Cardiac muscle cell (in vitro differentiated cells and primary cell): ENCODE measurements at regions not wholly inside any gene's neighbourhood (a gene's known extent, or its start where the extent isn't known, plus 50 kb on each side); places are given as distances from the start of the nearest gene placed in this dataset.

Experiments used
- DNase-seq, 2 donors: peaks; one replicate each; pipeline versions ENCODE4 v3.0.0 to v3.0.0-alpha.2; 2010 to 2017; ENCODE audit warnings: low read depth in 1 of 2, low spot score in 1 of 2
- H3K27ac ChIP-seq: fragments of 200-600 bp; sonication (generic); 2 replicates; pipeline ENCODE4 v1.5.1; 2016
- H3K27me3 ChIP-seq: fragments of 200-600 bp; sonication (generic); 2 replicates; pipeline ENCODE4 v1.6.0; 2016; ENCODE audit warnings: control low read depth
- H3K36me3 ChIP-seq: fragments of 200-600 bp; sonication (generic); 2 replicates; pipeline ENCODE4 v1.5.1; 2016; ENCODE audit warnings: control low read depth
- H3K4me1 ChIP-seq: fragments of 200-600 bp; sonication (generic); 2 replicates; pipeline ENCODE4 v1.8.1; 2017; ENCODE audit warnings: low read depth, mild to moderate bottlenecking, mixed run types
- H3K4me3 ChIP-seq: fragments of 200-600 bp; sonication (generic); 2 replicates; pipeline ENCODE4 v1.5.1; 2016; ENCODE audit warnings: mild to moderate bottlenecking
- H3K9me3 ChIP-seq: fragments of 200-600 bp; sonication (generic); 2 replicates; pipeline ENCODE4 v1.5.1; 2017; ENCODE audit warnings: low read depth, mild to moderate bottlenecking, control low read depth
- CTCF ChIP-seq: IDR thresholded peaks from 2 replicates; pipeline ENCODE4 v1.5.1; 2012; ENCODE audit warnings: low read depth, mild to moderate bottlenecking, low read length

- no peak for DNase-seq
- peaks cover 8% of the 10 kb centered on the region for H3K4me1 ChIP-seq
- no peaks in the 10 kb centered on the region for H3K27me3 ChIP-seq
- H3K9me3 ChIP-seq, result no peaks in the 10 kb centered on the region
- no peak for TF ChIP-seq CTCF
- no peak overlapping the region for H3K4me3 ChIP-seq
- H3K36me3 ChIP-seq, result no peaks in the 10 kb centered on the region
- H3K27ac ChIP-seq, result no peak overlapping the region
Measured at GRCh38 chr11:122037911-122038310, 78.1 kb downstream of the BLID start.

GRCh38 chr11:122036493-122036892 lies 79.5 kb downstream of the BLID start:
- no peak for TF ChIP-seq CTCF
- H3K4me3 ChIP-seq, result no peak overlapping the region
- H3K27ac ChIP-seq, result no peak overlapping the region
- H3K36me3 ChIP-seq, result no peaks in the 10 kb centered on the region
- no peaks in the 10 kb centered on the region for H3K27me3 ChIP-seq
- H3K9me3 ChIP-seq, result no peaks in the 10 kb centered on the region
- DNase-seq, result no peak
- H3K4me1 ChIP-seq, result peaks cover 8% of the 10 kb centered on the region

GRCh38 chr11:122036018-122036417 lies 80.0 kb downstream of the BLID start:
- no peak overlapping the region for H3K27ac ChIP-seq
- H3K9me3 ChIP-seq, result no peaks in the 10 kb centered on the region
- no peak for TF ChIP-seq CTCF
- peaks cover 8% of the 10 kb centered on the region for H3K4me1 ChIP-seq
- no peaks in the 10 kb centered on the region for H3K27me3 ChIP-seq
- H3K36me3 ChIP-seq, result no peaks in the 10 kb centered on the region
- DNase-seq, result peak in 1 of 2 donors; percentile 85
- no peak overlapping the region for H3K4me3 ChIP-seq

GRCh38 chr11:122033631-122034030 lies 82.4 kb downstream of the BLID start:
- Histone ChIP-seq H3K9me3 (no peaks in the 10 kb centered on the region), H3K27ac (no peak overlapping the region), H3K36me3 (no peaks in the 10 kb centered on the region), H3K4me1 (peaks cover 8% of the 10 kb centered on the region), H3K27me3 (no peaks in the 10 kb centered on the region), H3K4me3 (no peak overlapping the region)
- DNase-seq, result no peak
- TF ChIP-seq CTCF, result no peak

- Histone ChIP-seq H3K36me3 (no peaks in the 10 kb centered on the region), H3K27ac (no peak overlapping the region), H3K4me3 (no peak overlapping the region), H3K9me3 (no peaks in the 10 kb centered on the region), H3K4me1 (peaks cover 8% of the 10 kb centered on the region), H3K27me3 (no peaks in the 10 kb centered on the region)
- no peak for DNase-seq
- TF ChIP-seq CTCF, result no peak
Measured at GRCh38 chr11:122033193-122033592, 82.8 kb downstream of the BLID start.

GRCh38 chr11:122032317-122032716 lies 83.7 kb downstream of the BLID start:
- H3K27ac ChIP-seq, result no peak overlapping the region
- DNase-seq, result peak in 1 of 2 donors; percentile 36
- H3K4me3 ChIP-seq, result no peak overlapping the region
- H3K9me3 ChIP-seq, result no peaks in the 10 kb centered on the region
- peaks cover 8% of the 10 kb centered on the region for H3K4me1 ChIP-seq
- TF ChIP-seq CTCF, result no peak
- H3K27me3 ChIP-seq, result no peaks in the 10 kb centered on the region
- H3K36me3 ChIP-seq, result no peaks in the 10 kb centered on the region
